T-helper 2 cell (primary cell): ENCODE measurements at regions not wholly inside any gene's neighbourhood (a gene's known extent, or its start where the extent isn't known, plus 50 kb on each side); places are given as distances from the start of the nearest gene placed in this dataset.

Experiments
- DNase-seq, 5 experiments: peaks; one replicate each; pipeline versions ENCODE4 v3.0.0 to v3.0.0-alpha.2; 2012 to 2022

- DNase-seq, result no peak
These were observed 175.9 kb downstream of the ZDHHC21 start for GRCh38 chr9:14517154-14517906.

- DNase-seq, result no peak
These were observed 176.6 kb downstream of the ZDHHC21 start for GRCh38 chr9:14516656-14517055.

GRCh38 chr9:14515571-14516198, 177.5 kb downstream of the ZDHHC21 start:
- DNase-seq, result no peak

GRCh38 chr9:14515049-14515448, 178.2 kb downstream of the ZDHHC21 start:
- DNase-seq, result no peak

GRCh38 chr9:14512942-14513341, 180.3 kb downstream of the ZDHHC21 start:
- no peak for DNase-seq

GRCh38 chr9:14511452-14511851, 181.8 kb downstream of the ZDHHC21 start:
- DNase-seq, result no peak

- no peak for DNase-seq
These were observed 184.3 kb downstream of the ZDHHC21 start for GRCh38 chr9:14508884-14509283.

- no peak for DNase-seq
These were observed 187.4 kb upstream of the NFIB start for GRCh38 chr9:14501366-14501765.

- no peak for DNase-seq
These were observed 186.8 kb upstream of the NFIB start for GRCh38 chr9:14500705-14501104.

GRCh38 chr9:14499976-14500375, 186.0 kb upstream of the NFIB start:
- DNase-seq, result no peak

- no peak for DNase-seq
These were observed 184.9 kb upstream of the NFIB start for GRCh38 chr9:14498824-14499223.

GRCh38 chr9:14497476-14497875, 183.5 kb upstream of the NFIB start:
- DNase-seq, result no peak

- no peak for DNase-seq
These were observed 174.7 kb upstream of the NFIB start for GRCh38 chr9:14488421-14489190.

GRCh38 chr9:14487547-14488185, 173.7 kb upstream of the NFIB start:
- no peak for DNase-seq

- DNase-seq, result no peak
These were observed 171.4 kb upstream of the NFIB start for GRCh38 chr9:14485366-14485765.

- no peak for DNase-seq
These were observed 168.9 kb upstream of the NFIB start for GRCh38 chr9:14482856-14483255.

GRCh38 chr9:14480526-14480925, 166.6 kb upstream of the NFIB start:
- no peak for DNase-seq

GRCh38 chr9:14479163-14479560, 165.2 kb upstream of the NFIB start:
- DNase-seq, result no peak

GRCh38 chr9:14478175-14479162, 164.5 kb upstream of the NFIB start:
- no peak for DNase-seq

GRCh38 chr9:14471041-14471440, 157.1 kb upstream of the NFIB start:
- DNase-seq, result no peak

- no peak for DNase-seq
These were observed 153.9 kb upstream of the NFIB start for GRCh38 chr9:14467675-14468374.
